RWPE2 (cell line): ENCODE measurements at regions not wholly inside any gene's neighbourhood (a gene's known extent, or its start where the extent isn't known, plus 50 kb on each side); places are given as distances from the start of the nearest gene placed in this dataset.
A peak's percentile ranks its signal among the peaks of the same experiment; 100 is the strongest.

Experiments
- ATAC-seq: fragments of 200-7000 bp; cut with Tn5 transposase; 3 replicates; pipeline ENCODE4 v1.9.1; 2021; ENCODE audit warnings: low read depth
- DNase-seq: peaks from one replicate; pipeline ENCODE4 v3.0.0-alpha.2; 2020; ENCODE audit warnings: low spot score
- H3K27ac ChIP-seq: fragments of 450-650 bp; 2 replicates; pipeline ENCODE4 v1.5.1; 2017; ENCODE audit warnings: mild to moderate bottlenecking; ENCODE audit not compliant: poor library complexity, severe bottlenecking
- H3K27me3 ChIP-seq: fragments of 250-450 bp; sonication (Bioruptor Pico); 2 replicates; pipeline ENCODE4 v1.5.1; 2021; ENCODE audit warnings: mild to moderate bottlenecking, moderate library complexity; ENCODE audit not compliant: insufficient read depth, poor library complexity, severe bottlenecking
- H3K36me3 ChIP-seq: fragments of 250-450 bp; sonication (Bioruptor Pico); 2 replicates; pipeline ENCODE4 v1.5.1; 2020; ENCODE audit warnings: low read depth, mild to moderate bottlenecking, moderate library complexity
- H3K4me1 ChIP-seq: fragments of 250-450 bp; sonication (Bioruptor Pico); 2 replicates; pipeline ENCODE4 v1.5.1; 2021; ENCODE audit warnings: mild to moderate bottlenecking, moderate library complexity; ENCODE audit not compliant: insufficient read depth, poor library complexity, severe bottlenecking
- H3K4me3 ChIP-seq: fragments of 250-450 bp; sonication (Bioruptor Pico); 2 replicates; pipeline ENCODE4 v1.5.1; 2021; ENCODE audit warnings: mild to moderate bottlenecking, moderate library complexity; ENCODE audit not compliant: severe bottlenecking
- H3K9me3 ChIP-seq: fragments of 250-450 bp; sonication (Bioruptor Pico); 2 replicates; pipeline ENCODE4 v1.5.1; 2021; ENCODE audit warnings: mild to moderate bottlenecking, moderate library complexity; ENCODE audit not compliant: severe bottlenecking
- CTCF ChIP-seq: fragments of 450-650 bp; IDR thresholded peaks from one replicate; pipeline ENCODE4 v1.5.1; 2017; ENCODE audit warnings: mild to moderate bottlenecking, moderate library complexity; ENCODE audit not compliant: poor library complexity, severe bottlenecking

GRCh38 chr13:62357887-62358645, 942.4 kb upstream of the PCDH20 start:
- ATAC-seq (peak; percentile 99), DNase-seq (no peak)
- Histone ChIP-seq H3K9me3 (no peaks in the 10 kb centered on the region), H3K36me3 (no peaks in the 10 kb centered on the region), H3K27me3 (no peaks in the 10 kb centered on the region), H3K4me1 (no peaks in the 10 kb centered on the region), H3K4me3 (no peak overlapping the region), H3K27ac (no peak overlapping the region)
- TF ChIP-seq CTCF: peak; percentile 79

GRCh38 chr13:62356977-62357376, 941.3 kb upstream of the PCDH20 start:
- no peak for ATAC-seq
- Histone ChIP-seq H3K4me3 (no peak overlapping the region), H3K4me1 (no peaks in the 10 kb centered on the region), H3K36me3 (no peaks in the 10 kb centered on the region), H3K27me3 (no peaks in the 10 kb centered on the region), H3K9me3 (no peaks in the 10 kb centered on the region), H3K27ac (no peak overlapping the region)
- DNase-seq: no peak
- no peak for TF ChIP-seq CTCF

- no peak for TF ChIP-seq CTCF
- Histone ChIP-seq H3K4me3 (no peak overlapping the region), H3K27me3 (peaks cover 10% of the 10 kb centered on the region), H3K27ac (no peak overlapping the region), H3K36me3 (no peaks in the 10 kb centered on the region), H3K9me3 (no peaks in the 10 kb centered on the region), H3K4me1 (no peaks in the 10 kb centered on the region)
- ATAC-seq (no peak), DNase-seq (no peak)
Measured at GRCh38 chr13:62337109-62337880, 921.6 kb upstream of the PCDH20 start.

GRCh38 chr13:62336507-62336906, 920.9 kb upstream of the PCDH20 start:
- no peak for DNase-seq
- no peak overlapping the region for H3K4me3 ChIP-seq
- H3K27me3 ChIP-seq: peaks cover 10% of the 10 kb centered on the region
- no peaks in the 10 kb centered on the region for H3K9me3 ChIP-seq
- no peak overlapping the region for H3K27ac ChIP-seq
- no peaks in the 10 kb centered on the region for H3K36me3 ChIP-seq
- no peak for TF ChIP-seq CTCF
- H3K4me1 ChIP-seq: no peaks in the 10 kb centered on the region
- ATAC-seq: no peak

GRCh38 chr13:62333466-62333865, 917.8 kb upstream of the PCDH20 start:
- no peak overlapping the region for H3K27ac ChIP-seq
- no peaks in the 10 kb centered on the region for H3K4me1 ChIP-seq
- H3K4me3 ChIP-seq: no peak overlapping the region
- H3K27me3 ChIP-seq: no peaks in the 10 kb centered on the region
- DNase-seq (no peak), ATAC-seq (no peak)
- TF ChIP-seq CTCF: no peak
- H3K36me3 ChIP-seq: no peaks in the 10 kb centered on the region
- H3K9me3 ChIP-seq: no peaks in the 10 kb centered on the region
